Fibroblast of gingiva (primary cell): ENCODE measurements at regions not wholly inside any gene's neighbourhood (a gene's known extent, or its start where the extent isn't known, plus 50 kb on each side); places are given as distances from the start of the nearest gene placed in this dataset.

Experiments used
- DNase-seq: peaks from one replicate; pipeline ENCODE4 v3.0.0-alpha.2; 2011; ENCODE audit warnings: low read depth

DNA sequence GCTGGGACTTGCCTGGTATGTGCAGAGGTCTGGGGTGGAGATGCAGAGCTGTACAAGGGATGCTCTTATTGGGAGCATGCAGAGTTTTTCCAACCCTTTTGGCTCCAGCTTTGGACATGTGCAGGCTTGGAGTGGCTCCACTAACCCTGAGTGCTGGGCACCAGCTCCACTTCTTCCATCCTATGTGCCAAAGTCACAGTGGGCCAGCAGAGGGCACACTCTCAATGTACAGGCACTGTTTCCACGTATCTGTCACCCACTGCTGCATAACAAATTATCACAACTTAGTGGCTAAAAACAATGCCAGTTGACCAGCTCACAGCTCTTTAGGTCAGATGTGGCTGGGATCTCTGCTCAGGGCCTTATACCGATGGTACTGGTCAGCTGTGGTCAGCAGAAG lies 631.8 kb downstream of the AJAP1 start:
- no peak for DNase-seq

GRCh38 chr1:5274527-5274926 lies 620.1 kb downstream of the AJAP1 start:
- no peak for DNase-seq

GRCh38 chr1:5273280-5274003 lies 619.0 kb downstream of the AJAP1 start:
- no peak for DNase-seq

GRCh38 chr1:5272325-5272724 lies 617.9 kb downstream of the AJAP1 start:
- DNase-seq, result no peak

DNA sequence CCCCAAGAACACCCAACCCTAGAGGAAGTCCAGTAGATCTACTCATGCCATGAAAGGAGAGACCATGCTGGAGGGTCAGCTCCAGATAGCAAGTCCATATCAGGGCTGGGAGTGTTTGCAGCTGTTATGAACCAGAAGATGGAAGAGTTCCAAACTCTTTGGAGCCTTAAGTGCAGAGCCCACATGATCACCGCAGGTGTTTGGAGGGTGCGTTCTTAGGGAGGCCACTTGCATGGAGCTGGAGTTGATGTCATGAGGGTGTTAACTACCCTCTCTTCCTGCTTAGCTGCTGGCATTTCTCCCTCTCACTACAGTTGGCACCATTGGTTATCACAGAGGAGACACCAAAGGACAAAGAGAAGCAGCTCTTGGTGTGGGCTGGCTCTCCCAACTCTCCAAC lies 616.9 kb downstream of the AJAP1 start:
- no peak for DNase-seq

DNA sequence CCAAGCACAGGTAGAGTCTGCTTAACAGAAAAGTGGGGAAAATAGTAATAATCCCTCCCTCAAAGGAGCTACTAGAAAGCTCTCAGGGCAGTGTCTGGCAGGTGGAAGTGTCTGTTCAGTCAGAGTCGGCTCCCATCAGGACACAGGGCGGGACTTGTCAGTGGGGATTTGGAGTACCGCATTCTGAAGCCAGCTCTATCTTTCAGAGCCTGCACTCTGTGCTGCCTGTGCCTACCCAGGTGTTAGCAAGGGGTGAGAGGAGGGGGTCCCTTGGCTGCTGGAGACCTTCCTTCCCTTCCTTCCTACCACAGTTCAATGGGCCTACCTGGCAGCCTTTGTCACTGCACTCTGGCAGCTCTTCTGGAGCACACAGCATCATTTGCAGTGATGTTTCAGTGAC lies 615.5 kb downstream of the AJAP1 start:
- DNase-seq, result no peak

DNA sequence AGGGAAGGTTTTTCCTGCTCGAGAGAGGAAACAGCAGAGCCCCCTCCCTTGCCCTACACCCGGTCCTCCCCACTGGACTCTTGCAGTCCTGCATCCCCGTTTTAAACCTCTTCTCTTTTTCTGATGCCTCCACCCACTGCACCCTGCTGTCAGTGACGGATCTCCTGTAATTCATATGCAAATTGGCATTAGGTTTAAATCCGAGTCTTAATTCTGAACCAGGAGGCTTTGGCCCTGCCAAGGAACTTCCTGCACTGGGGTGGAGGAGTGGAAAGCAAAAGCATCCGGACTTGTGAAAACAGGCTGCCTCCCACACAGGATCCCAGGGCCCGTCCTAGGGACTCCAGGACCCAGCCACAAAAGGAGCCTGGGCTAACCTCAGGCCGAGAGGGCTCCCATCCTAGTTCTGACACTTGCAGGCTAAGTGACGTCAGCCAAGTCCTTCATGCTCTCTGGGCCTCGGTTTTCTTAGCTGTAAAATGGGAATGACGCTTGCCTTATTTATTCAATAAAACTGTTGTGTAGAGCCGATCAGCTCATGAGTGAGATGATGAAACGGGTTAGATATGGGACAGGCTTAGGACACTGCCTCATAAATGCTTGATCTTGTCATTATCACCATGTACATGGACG lies 613.3 kb downstream of the AJAP1 start:
- no peak for DNase-seq

DNA sequence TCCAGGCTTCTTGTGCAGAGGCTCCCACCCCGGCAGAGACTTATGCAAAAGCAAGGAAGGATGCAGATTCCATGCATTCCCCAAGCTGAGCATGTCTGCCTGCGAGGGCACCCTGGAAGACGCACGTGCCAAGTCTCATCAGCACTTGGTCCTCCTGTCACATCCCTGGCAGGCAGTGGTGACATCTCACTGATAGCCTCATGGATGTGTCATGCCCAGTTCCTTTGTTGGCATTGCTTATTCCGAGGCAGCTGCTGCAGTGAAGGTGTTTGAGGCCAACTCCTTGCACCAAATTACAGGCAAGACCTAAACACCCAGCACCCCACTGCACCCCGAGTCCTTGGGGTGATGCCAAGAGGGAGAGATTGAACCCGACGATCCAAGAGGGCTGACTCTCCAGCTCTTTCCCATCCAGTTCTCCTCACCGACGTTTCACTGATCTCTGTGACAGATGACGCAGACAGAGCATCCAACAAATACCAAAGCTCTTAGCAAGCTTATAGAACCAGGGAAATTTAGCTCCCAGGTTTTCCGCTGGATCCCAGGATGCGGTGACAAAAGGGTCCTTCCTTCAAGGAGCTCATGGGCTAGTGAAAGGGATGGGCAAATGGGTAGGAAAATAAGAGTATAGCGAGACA lies 611.1 kb downstream of the AJAP1 start:
- no peak for DNase-seq

DNA sequence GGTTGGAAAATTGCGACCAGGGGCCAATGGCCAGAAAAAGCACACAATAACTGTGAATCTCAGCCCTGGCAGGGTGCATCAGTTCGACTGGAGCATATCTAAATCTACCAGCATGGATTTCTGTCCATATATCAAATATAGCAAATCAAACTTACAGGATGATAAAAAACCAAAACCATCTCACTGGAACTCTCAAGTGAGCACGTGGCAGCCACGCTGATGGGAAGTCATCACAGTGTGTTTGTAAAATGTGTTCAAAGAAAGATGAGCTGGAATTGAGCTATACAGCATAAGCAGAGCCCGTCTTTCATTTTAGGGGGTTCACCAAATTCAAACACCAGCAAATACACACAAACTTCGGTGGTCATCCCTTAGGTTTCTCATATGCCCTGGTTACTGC lies 610.1 kb downstream of the AJAP1 start:
- no peak for DNase-seq

DNA sequence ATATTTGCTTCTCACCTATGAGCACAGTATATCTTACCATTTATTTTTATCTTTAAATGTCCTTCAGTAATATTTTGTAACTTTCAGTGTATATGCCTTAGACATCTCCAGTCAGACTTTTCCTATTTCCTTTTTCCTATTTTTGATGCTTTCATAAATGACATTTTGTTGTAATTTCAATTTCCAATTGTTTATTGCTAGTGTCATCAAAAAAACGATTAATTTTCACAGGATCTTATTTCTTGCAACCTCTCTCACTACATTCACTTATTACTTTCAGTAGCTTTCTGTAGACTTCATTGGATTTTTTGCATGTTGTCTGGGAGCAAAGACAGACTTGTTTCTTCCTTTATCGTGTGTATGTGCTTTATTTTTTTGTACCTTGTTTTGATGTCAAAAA lies 602.4 kb downstream of the AJAP1 start:
- no peak for DNase-seq

- DNase-seq, result no peak
Measured at GRCh38 chr1:5254975-5255374, 600.6 kb downstream of the AJAP1 start.

- no peak for DNase-seq
Measured at GRCh38 chr1:5254131-5254725, 599.8 kb downstream of the AJAP1 start.

DNA sequence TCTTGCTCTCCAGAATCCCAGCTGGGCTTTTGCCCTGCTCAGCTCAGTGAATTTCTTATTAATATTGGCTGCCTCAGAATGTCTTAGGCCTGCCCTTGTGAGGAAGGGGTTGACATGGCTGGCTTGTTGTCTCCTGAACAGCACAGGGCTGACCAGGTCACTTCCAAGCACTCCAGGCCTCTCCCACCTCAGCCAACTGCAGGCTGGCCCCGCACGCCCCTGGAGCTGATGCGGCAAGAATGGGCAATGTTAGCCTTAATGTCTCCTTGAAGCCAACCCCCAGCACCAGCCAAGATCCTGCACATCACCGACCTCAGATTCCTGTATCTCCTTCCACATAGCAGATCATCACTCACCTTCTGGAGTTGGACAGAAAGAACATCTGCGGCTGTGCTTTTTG lies 598.6 kb downstream of the AJAP1 start:
- no peak for DNase-seq

DNA sequence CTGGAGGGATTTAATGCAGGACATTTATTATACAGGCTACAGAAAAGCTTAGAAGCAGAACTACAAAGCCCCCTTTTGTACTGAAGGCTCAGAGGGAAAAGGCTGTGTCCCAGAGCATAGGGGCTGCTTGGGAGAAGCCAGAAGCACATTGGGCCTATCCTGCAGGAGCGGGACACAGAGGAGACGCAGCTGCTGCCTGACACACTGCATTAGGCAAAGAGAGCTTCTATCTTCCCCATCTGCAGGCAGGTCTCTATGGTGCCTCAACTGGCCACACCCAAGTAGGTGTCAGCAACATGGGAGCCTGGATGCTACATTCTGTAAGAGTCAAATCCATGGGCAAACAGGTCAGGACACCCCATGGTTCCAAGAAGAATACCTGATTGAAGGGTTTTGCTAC lies 595.9 kb downstream of the AJAP1 start:
- DNase-seq, result no peak

GRCh38 chr1:5245348-5245747 lies 590.9 kb downstream of the AJAP1 start:
- DNase-seq, result no peak

DNA sequence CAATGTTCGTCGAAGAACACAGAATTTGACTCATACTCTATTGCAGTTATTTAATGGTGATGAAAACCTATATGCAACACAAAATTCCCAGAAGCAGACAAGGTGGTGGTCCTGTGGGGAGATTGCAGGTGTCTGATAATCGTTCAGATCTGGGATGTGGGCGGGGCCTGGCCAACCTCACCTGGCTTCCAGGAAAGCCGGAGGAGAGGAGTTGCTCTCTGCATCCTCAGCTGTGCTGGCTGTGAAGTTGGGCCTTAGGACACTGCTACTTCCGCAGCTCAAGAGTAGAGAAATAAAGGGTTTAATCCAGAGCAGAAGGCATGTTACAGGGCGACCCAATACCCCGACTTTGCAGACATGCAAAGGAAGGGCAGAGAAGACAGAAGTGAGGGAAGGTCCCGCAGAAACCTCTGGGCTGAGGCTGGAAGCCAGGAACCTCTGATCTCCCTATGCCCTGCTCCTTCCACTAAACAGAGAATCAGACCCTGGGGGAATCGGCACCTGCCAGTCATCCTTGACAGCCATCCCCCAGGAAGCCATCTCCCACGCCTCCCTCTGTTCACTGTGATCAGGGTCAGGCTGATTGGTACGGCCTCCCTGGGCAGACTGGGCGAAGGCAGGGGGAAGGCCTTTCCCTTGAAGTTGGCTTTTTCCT lies 590.3 kb downstream of the AJAP1 start:
- no peak for DNase-seq

- DNase-seq, result no peak
Measured at GRCh38 chr1:5242850-5243249, 588.4 kb downstream of the AJAP1 start.

DNA sequence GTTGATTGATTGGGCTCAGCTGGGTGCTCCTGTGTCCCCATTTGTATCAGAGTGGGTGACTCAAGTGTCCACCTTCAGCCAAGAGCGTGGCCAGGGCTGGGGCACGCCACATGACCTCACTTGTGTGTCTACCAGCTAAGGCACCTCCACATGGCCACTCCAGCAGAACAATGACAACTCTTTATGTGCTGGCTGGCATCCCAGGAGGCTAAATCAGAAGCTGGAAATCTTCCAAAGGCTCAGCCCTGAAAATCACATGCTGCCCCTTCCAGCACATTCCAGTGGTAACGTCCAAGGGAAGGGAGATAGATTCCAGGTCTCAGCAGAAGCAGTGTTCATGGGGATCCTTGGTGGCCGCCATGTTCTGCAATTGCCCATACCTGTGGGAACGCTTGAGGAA lies 585.5 kb downstream of the AJAP1 start:
- no peak for DNase-seq

- no peak for DNase-seq
Measured at GRCh38 chr1:5238351-5239130, 584.1 kb downstream of the AJAP1 start.

GRCh38 chr1:5235355-5235899 lies 581.0 kb downstream of the AJAP1 start:
- no peak for DNase-seq

GRCh38 chr1:5232537-5232936 lies 578.1 kb downstream of the AJAP1 start:
- DNase-seq, result no peak
